Nephron (organoid): ENCODE measurements at regions not wholly inside any gene's neighbourhood (a gene's known extent, or its start where the extent isn't known, plus 50 kb on each side); places are given as distances from the start of the nearest gene placed in this dataset.
A peak's percentile ranks its signal among the peaks of the same experiment; 100 is the strongest.

Experiments
- H3K27ac Mint-ChIP-seq, 3 experiments: 2 replicates each; pipeline ENCODE4 v1.8.0; 2020; ENCODE audit warnings: mixed read lengths in 3 of 3, mild to moderate bottlenecking in 2 of 3, moderate library complexity in 1 of 3
- H3K27me3 Mint-ChIP-seq: 2 replicates; pipeline ENCODE4 v1.8.0; 2021; ENCODE audit warnings: low read depth, mild to moderate bottlenecking, moderate library complexity, mixed read lengths
- H3K36me3 Mint-ChIP-seq: 2 replicates; pipeline ENCODE4 v1.8.0; 2020; ENCODE audit warnings: low read depth, mixed read lengths
- H3K4me1 Mint-ChIP-seq: 2 replicates; pipeline ENCODE4 v1.8.0; 2020; ENCODE audit warnings: mixed read lengths
- H3K4me3 Mint-ChIP-seq, 3 experiments: 2 replicates each; pipeline ENCODE4 v1.8.0; 2020; ENCODE audit warnings: mild to moderate bottlenecking in 3 of 3, mixed read lengths in 3 of 3, moderate library complexity in 2 of 3
- H3K9me3 Mint-ChIP-seq: 2 replicates; pipeline ENCODE4 v1.8.0; 2020; ENCODE audit warnings: mixed read lengths
- CTCF ChIP-seq, 3 experiments: fragments of 200-600 bp; sonication (generic); IDR thresholded peaks; one replicate each; pipeline ENCODE4 v1.5.0; 2021; ENCODE audit warnings: antibody characterized with exemption in 3 of 3; ENCODE audit not compliant: unreplicated experiment in 3 of 3

- no peak for TF ChIP-seq CTCF (IDR thresholded peaks at IDR 0.05; ENCODE audit: unreplicated experiment in 3 of 3)
- no peaks in the 10 kb centered on the region for H3K27me3 Mint-ChIP-seq
- H3K36me3 Mint-ChIP-seq, result no peaks in the 10 kb centered on the region
- no peaks in the 10 kb centered on the region for H3K4me1 Mint-ChIP-seq
- H3K27ac Mint-ChIP-seq, result peak overlapping the region in 1 of 3 experiments; percentile 7
- H3K4me3 Mint-ChIP-seq, result no peak overlapping the region
- H3K9me3 Mint-ChIP-seq, result no peaks in the 10 kb centered on the region
Observed at GRCh38 chr3:148006508-148006907, 597.3 kb downstream of the ZIC1 start.

GRCh38 chr3:148008591-148008990 lies 599.4 kb downstream of the ZIC1 start:
- Mint-ChIP-seq H3K9me3 (peaks cover 7% of the 10 kb centered on the region), H3K27ac (peak overlapping the region; percentile 13 to 67 (median 20)), H3K4me1 (no peaks in the 10 kb centered on the region), H3K36me3 (no peaks in the 10 kb centered on the region), H3K4me3 (no peak overlapping the region), H3K27me3 (no peaks in the 10 kb centered on the region)
- TF ChIP-seq CTCF (IDR thresholded peaks at IDR 0.05; ENCODE audit: unreplicated experiment in 3 of 3), result no peak

GRCh38 chr3:148020861-148021260 lies 611.7 kb downstream of the ZIC1 start:
- Mint-ChIP-seq H3K36me3 (no peaks in the 10 kb centered on the region), H3K4me1 (peaks cover 2% of the 10 kb centered on the region), H3K27me3 (no peaks in the 10 kb centered on the region), H3K4me3 (no peak overlapping the region), H3K9me3 (peaks cover 23% of the 10 kb centered on the region), H3K27ac (no peak overlapping the region)
- TF ChIP-seq CTCF (IDR thresholded peaks at IDR 0.05; ENCODE audit: unreplicated experiment in 3 of 3), result no peak

- TF ChIP-seq CTCF (IDR thresholded peaks at IDR 0.05; ENCODE audit: unreplicated experiment in 3 of 3), result no peak
- no peak overlapping the region for H3K4me3 Mint-ChIP-seq
- no peaks in the 10 kb centered on the region for H3K27me3 Mint-ChIP-seq
- peaks cover 17% of the 10 kb centered on the region for H3K9me3 Mint-ChIP-seq
- H3K36me3 Mint-ChIP-seq, result no peaks in the 10 kb centered on the region
- peaks cover 7% of the 10 kb centered on the region for H3K4me1 Mint-ChIP-seq
- no peak overlapping the region for H3K27ac Mint-ChIP-seq
Observed at GRCh38 chr3:148021381-148021780, 612.2 kb downstream of the ZIC1 start.

- Mint-ChIP-seq H3K27ac (no peak overlapping the region), H3K4me3 (no peak overlapping the region), H3K9me3 (peaks cover 2% of the 10 kb centered on the region), H3K27me3 (no peaks in the 10 kb centered on the region), H3K4me1 (peaks cover 13% of the 10 kb centered on the region), H3K36me3 (no peaks in the 10 kb centered on the region)
- no peak for TF ChIP-seq CTCF (IDR thresholded peaks at IDR 0.05; ENCODE audit: unreplicated experiment in 3 of 3)
Observed at GRCh38 chr3:148023994-148024393, 614.8 kb downstream of the ZIC1 start.

- no peak for TF ChIP-seq CTCF (IDR thresholded peaks at IDR 0.05; ENCODE audit: unreplicated experiment in 3 of 3)
- peaks cover 13% of the 10 kb centered on the region for H3K4me1 Mint-ChIP-seq
- H3K36me3 Mint-ChIP-seq, result no peaks in the 10 kb centered on the region
- peaks cover 2% of the 10 kb centered on the region for H3K9me3 Mint-ChIP-seq
- H3K27me3 Mint-ChIP-seq, result no peaks in the 10 kb centered on the region
- H3K4me3 Mint-ChIP-seq, result no peak overlapping the region
- H3K27ac Mint-ChIP-seq, result no peak overlapping the region
Observed at GRCh38 chr3:148026009-148026588, 616.9 kb downstream of the ZIC1 start.
